ENCODE measurements at regions not wholly inside any gene's neighbourhood (a gene's known extent, or its start where the extent isn't known, plus 50 kb on each side); places are given as distances from the start of the nearest gene placed in this dataset.
"Not testable (repeated sequence)": the region's sequence is repeated elsewhere in the genome, so short reads cannot be mapped to it uniquely, and the experiment has no call there.

DNA sequence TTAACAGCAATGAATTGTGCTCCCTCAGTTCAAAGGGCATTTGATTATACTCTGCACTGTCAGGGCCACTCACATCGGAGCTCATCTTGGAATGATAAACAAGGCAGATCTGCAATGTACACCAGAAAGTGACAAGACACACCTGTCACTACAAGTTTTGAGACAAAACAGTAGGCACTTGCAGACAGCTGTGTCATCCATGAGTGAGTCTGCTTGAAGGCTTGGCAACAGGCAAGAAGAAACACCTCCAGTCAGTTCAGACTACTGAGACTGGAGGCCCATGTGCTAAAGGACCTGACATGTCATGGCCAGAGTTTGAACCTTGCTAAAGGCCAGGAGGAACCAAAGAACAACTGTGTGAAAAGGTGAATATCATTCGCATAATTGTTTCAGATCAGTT lies 354.5 kb downstream of the CEP170 start:
- FAIRE-seq = not testable (repeated sequence)

DNA sequence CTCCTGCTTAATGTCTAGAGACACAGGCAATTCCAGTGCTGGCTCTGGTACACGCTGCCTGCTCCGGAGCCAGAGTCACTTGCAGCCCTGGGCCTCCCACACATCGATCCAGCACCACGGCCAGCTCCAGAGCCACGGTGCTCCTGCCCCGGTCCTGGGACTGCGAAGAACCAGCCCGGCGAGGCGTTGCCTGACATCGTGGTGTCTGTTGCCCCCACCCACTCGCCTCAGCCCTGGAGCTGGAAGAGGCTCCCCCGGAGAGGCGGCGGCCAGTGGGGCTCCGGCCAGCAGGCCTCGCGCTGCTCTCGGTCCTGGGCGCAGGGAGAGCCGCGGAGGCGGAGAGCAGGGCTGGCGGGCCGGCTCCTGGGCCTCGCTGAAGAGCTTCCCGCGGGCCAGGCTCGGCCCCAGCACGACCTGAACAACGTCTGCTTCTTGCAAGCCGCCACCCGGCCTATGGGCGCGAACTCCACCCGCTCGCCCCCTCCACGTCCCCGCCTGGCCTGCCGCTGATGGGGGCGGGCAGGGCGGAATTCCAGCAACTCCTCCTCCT lies 364.8 kb downstream of the CEP170 start:
- no peak for FAIRE-seq

DNA sequence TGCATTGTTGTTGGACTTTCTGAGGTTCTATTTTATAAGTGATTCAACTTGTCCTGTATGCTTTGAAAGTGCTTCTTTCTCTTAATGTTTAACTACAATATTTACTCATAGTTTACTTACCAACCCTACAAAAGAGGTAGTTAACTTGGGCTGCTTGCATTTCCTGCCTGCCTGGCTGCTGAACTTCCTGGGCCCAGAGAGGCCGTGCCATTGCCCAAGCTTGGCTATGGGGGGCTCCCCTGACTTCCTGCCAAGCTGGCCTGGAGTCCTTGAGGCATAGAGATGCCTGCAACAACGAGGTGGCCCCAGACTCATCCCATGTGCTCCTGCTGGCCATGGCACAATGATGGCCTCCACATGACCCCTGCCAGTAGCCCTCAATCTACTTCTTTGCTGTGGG lies 361.6 kb upstream of the PLD5 start:
- no peak for FAIRE-seq

DNA sequence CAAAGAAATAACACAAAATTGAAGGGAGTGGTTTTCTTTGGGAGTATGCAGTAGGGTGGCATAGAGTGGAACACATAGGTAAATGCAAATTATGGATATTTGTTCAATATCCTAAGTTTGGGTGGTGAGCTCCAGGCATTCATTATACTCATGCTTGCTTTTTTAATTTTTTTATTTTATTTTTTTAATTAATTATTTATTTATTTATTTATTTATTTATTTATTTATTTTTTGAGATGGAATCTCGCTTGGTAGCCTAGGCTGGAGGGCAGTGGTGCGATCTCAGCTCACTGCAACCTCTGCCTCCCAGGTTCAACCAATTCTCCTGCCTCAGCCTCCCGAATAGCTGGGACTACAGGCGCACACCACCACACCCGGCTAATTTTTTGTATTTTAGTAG lies 355.5 kb upstream of the PLD5 start:
- not testable (repeated sequence) for FAIRE-seq

DNA sequence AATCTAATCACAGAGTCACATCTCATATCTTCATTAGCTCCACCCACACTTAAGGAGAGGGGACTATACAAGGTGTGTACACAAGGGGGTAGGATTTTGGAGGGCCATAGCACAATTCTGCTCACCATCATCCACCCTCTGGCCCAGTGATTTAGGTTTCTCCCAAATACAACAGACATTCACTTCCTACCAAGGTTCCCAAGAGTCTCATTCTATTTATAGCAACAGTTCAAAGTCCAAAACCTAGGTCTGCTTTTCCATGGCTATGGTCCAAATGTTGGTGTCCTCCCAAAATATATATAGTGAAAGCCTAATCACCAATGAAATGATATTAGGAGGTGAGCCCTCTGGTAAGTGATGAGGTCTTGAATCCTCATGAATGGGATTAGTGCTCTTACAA lies 353.2 kb upstream of the PLD5 start:
- no peak for FAIRE-seq

DNA sequence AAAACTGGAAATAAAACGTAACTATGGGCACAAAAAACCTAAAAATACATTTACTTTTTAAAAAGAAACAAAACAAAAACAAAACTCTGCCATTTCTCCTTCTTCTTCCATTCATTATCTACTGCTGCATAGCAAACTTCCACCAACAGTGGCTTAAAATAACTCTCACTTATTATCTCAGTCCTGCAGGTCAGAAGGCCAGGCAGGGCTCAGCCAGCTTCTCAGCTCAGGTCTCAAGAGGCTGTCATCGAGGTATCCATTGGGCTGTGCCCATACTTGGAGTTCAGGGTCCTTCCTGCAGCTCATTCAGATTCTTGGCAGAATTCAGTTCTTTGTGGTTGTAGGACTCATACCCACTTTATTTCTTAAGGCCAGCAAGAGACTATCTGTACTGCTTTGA lies 352.7 kb upstream of the PLD5 start:
- no peak for FAIRE-seq

DNA sequence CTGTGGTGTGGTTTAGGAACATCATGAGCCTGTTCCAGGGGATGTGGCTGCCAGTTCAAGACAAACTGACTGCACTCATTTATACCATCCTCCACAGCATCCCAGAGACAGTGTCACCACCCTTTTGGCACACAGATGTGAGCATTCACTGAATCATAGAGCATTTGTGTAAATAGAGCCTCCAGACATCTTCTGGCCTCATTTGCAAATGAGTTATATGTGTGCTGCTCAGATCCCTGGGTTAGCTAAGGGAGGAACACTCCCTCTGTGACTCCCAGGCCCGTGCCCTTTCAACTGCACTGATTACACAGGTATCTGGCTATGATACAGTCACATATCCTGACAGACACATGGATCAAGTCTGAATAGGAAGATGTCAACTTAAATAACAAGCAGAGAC lies 351.5 kb upstream of the PLD5 start:
- no peak for FAIRE-seq

DNA sequence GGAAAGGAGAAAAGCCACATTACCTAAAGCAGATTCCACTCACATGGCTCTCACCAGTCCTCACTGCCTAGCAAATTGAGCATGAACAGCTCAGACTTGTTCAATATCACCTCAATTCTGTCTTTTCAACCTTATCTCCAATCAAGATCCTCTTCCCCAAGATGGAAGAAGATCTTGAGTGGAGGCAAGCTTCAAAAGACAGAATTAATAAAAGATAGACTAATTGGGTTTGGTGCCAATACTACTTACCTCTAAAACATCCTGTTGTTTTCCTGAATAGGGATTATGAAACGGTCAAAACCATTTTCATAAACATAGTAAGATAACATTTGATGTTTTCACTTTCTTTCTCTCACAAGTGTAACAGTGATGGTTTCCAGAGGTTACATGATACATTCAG lies 349.2 kb upstream of the PLD5 start:
- no peak for FAIRE-seq

DNA sequence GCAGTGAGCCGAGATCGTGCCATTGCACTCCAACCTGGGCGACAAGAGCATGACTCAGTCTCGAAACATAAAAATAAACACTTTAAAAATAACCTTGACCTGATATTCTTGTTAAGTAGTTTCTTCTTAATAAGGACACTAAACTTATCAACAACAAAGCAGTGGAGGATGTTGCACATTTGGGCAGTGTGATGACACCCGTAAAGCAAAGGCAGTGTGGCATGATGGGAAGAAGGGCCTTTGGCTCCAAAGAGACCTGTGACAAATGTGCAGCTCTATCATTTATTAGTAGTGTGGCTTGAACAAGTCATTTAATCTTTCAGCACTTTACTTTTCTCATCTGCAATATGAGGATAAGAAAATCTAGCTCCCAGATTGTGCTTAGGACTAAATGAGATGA lies 348.0 kb upstream of the PLD5 start:
- FAIRE-seq = no peak

DNA sequence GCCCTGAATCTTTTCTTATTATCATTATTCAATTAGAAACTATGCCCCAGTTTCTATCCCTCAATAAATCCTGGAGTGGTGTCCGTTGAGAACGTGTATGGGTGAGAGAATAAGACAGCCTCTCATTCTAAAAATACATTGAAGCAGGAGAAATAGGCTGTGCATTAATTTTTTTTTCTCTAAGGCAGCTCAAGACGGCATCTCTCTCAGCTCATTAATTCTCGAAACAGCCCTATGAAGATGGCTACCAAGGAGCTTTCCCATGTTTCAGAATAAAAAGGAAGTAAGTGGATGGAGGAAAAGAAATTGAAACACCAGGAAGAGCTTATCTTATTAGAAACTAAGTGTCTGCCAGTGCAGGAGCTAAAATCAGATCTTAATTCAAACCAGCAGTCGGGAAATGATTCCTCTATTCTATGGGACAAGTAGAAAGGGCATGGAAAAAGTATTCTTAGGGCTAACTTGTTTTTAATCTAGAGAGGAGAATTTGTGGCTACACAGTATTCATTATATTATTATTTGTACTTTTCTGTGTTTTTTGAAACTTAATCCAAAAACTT lies 347.1 kb upstream of the PLD5 start:
- no peak for FAIRE-seq

DNA sequence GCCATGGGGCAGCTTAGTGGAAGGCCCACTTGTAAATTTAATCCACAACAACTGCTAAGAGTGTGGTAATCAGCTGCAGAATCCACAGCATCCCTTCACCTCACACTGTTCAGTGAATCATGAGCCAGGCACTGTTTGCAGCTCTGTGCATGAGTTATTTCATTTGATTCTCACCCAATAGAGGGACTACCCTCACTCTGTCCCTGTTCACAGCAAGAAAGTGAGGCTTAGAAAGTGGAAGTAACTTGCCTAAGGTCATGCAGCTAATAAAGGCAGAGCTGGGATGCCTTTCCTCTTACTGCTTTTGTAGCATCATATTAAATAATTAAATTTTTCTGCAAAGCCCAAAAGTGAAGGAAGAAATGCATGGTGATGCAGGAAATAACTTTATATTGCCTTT lies 346.5 kb upstream of the PLD5 start:
- FAIRE-seq = no peak

DNA sequence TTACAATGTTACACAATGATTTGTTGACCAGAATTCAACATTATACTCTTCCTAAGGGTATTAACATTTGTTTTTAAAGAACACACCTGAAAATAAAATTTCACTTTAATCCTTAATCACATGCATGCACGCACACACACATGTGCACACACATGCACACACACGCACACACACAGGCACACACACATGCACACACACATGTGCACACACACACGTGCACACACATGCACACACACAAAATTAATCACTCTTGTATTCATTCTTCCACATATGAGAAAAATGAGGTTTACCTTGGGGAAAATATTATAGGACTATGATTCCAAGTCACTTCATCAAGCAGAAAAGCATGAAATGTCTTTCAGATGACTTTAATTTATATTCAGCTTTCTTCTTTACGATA lies 331.8 kb upstream of the PLD5 start:
- FAIRE-seq = no peak

DNA sequence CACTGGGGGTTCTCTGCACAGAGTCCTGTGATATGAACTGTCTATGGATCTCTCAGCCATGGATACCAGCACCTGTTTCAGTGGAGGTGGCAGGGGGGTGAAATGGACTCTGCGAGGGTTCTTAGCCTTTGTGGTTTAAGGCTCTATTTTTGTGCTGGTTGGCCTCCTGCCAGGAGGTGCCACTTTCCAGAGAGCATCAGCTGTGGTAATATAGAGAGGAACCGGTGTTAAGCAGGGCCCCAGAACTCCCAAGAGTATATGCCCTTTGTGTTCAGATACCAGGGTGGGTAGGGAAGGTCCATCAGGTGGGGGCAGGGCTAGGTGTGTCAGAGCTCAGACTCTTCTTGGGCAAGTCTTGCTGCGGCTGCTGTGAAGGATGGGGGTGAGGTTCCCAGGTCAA lies 330.0 kb upstream of the PLD5 start:
- FAIRE-seq = no peak

DNA sequence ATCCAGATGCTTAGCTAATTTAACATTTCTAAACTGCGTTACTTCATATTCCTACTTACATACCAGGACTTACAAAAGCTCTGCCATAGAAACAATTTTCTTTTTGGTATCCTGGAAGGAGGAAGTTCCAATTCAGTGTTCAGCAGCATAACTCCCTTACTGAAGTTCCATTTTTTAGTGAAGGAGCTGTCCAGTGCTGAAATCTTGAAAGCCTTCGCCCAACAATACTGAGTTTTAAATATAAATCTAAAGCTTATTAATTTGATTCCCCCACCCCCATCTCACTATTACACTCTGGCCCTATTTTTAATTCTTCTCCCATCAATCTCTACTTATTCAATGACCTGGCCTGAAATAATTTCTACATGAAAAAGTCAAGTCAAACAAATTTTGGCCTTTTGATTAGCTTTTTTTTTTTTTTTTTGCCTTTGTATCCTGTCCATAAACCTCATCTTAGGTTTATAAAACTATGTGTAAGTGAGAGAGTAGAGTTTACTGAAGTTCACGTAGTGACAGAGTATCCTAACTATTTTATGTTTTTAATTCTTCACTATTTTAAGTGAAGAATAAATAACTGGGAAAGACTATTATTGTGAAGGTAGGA lies 323.0 kb upstream of the PLD5 start:
- FAIRE-seq = no peak

DNA sequence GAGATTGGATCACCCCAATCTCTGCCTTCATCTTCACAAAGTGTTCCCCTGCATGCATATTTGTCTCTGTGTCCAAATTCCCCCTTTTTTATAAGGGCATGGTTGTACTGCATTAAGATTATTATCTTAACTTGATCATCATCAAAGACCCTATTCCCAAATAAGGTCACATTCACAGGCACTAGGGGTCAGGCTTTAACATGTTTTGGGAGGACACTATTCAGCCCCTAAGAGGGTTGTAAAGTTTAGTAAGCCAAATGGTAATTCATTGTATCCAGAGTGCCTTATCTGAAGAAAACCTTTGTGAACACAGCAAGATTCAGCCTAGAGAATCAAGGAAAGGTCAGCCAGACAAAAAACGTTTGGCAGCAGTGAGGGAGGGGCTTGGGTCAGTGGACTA lies 317.6 kb upstream of the PLD5 start:
- FAIRE-seq = no peak

DNA sequence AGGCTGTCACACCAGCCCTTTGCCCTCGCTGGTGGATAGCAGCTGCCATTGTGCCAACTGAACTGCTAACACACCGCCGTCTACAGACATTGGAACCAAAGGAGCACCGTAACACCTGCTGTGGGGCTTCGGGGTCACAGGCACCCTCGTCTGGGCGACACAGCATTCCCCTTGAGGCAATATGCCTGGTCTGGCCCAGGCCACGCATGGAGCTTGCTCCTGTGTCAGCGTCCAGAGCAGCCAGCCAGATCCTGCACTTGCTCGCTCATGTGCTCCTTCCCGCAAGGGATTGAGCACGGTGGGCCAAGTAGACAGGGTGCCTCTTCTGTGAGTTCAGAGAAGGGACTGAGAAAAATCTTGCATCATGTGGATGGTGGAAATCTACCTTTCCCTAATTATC lies 314.6 kb upstream of the PLD5 start:
- FAIRE-seq = no peak

DNA sequence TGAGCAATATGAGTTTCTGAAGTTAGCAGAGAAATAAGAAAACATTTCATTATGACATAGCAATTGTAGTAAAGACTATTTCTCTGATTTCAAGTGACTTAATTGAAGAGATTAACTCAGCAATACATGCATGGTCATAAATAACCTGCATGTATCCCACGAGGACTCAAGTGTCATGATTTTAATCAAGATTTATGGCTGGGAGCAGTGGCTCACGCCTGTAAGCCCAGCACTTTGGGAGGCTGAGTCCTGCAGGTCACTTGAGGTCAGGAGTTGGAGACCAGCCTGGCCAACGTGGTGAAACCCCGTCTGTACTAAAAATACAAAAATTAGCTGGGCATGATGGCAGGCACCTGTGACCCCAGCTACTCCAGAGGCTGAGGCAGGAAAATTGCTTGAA lies 311.9 kb upstream of the PLD5 start:
- FAIRE-seq = no peak

DNA sequence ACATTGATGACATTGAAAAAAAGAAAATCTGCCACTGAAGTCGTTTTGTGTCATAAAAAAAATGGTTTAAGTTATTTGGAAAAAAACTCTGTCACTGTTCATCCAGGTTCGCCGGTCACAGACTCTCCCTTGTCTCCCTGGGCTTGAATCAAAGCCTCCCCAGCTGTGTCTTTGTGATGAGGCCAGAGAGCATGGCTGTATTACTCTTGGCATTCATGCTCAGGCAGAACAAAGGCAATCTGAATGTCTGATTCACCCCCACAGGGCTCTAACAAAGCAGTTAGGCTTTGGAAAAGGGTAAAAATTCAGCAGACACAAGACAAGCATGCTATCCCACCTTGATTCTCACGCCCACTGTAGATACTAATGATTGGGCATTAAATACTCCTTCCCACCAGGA lies 304.3 kb upstream of the PLD5 start:
- no peak for FAIRE-seq

DNA sequence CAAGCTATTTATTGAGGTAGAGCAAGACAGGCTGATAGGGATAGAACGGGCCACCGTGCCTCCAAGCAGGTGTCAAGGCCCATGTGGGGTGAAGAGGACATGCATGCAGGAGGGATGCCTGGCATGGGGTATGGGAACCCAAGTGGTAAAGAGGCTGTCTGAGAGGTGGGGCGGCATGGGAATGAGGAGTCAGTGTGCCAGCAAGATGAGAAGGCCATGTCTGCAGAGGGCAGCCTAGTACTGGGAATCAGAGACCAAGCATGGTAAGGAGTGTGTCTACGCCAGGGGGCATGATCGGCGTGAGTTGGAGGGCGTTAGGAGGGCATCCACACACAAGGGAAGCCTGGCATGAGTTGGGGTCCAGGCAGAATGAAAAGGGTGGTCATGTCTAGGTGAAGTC lies 303.7 kb upstream of the PLD5 start:
- FAIRE-seq = no peak

DNA sequence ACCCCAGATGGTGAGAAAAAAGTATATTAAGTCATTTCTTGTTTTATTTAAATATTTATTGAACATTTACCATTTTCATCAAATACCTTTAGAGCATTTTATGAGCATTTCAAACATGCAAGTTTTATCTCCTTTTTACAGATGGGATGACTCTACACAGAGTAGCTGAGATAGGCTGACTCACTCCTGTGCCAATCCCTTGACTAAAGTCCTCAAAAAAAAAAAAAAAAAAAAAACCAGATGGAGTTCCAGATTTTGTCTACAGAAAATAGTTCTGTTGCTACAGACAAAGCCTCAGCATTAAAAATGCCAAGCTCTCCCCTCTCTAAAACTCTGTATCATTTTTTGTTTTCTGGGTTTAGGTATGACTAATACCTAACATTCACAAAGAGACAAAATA lies 303.0 kb upstream of the PLD5 start:
- no peak for FAIRE-seq

DNA sequence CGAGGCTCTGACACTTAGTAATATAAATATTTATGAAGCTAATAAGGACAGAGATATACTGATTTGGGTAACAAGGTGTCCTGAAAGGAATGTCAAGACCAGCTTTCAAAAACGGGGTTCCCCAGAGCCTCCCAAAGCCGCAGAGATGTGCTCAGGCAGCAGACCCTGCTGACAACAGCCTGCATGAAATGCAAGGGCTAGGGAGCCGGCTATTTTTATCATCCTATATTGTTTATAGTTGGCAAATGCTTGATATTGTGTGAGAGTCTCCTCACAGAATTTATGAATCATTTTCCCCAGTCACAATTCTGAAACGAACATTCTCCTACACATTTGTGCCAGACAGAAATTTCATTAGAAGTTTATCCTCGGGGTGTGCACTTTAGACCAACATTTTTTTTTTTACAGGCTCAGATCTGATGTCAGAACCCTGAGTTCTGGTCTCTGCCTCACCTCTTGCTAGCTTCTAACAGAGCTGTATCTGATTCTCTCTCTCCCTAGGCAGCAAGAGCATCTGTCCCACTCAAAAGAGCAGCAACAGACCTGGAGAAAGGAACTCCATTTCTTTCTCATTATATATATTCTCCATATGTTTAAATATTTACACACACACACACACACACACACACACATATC lies 302.3 kb upstream of the PLD5 start:
- no peak for FAIRE-seq

DNA sequence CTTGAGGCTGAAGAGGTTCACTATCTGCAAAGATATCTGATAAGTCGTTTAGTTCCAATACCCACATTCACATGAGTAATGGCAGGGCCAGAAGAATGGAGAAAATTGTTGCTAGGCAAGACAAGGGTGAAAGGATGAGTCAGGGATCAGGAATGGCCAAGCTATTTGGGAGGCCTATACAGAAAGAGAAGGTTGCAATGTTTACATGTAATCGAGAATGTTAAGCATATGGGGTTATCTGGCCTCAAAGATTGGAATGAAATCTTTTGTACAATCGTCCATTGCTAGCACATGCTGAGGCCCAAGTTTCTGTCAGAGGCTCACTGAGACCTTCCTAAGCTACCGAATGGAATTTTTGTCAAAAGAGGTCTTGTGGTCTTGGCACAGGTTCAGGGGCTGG lies 299.9 kb upstream of the PLD5 start:
- FAIRE-seq = no peak

DNA sequence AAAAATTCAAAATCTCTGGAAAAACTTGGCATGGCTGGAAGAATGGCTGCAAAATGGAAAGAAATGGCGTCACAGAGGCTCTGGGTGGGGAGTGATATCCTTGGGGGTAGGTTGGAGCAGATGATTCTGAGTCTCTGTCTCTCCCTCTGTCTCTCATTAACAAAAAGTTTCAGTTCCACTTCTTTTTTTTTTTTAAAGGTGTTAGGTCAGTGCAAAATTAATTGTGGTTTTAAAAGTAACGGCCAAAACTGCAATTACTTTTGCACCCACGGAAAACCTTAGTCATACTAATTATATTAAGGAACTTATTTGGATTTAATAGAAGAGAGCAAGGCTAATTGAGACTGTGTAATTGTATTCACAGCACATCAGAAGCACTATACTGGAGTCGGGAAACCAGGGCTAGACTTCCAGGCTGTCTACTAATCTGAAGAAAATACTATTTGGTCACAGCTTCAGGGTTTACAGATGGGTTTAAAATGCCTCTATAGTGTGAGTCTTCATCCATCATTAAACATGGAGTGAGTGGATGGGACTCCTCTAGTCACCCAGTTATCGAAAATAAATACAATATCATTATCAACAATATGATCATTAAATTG lies 289.1 kb upstream of the PLD5 start:
- FAIRE-seq = no peak

DNA sequence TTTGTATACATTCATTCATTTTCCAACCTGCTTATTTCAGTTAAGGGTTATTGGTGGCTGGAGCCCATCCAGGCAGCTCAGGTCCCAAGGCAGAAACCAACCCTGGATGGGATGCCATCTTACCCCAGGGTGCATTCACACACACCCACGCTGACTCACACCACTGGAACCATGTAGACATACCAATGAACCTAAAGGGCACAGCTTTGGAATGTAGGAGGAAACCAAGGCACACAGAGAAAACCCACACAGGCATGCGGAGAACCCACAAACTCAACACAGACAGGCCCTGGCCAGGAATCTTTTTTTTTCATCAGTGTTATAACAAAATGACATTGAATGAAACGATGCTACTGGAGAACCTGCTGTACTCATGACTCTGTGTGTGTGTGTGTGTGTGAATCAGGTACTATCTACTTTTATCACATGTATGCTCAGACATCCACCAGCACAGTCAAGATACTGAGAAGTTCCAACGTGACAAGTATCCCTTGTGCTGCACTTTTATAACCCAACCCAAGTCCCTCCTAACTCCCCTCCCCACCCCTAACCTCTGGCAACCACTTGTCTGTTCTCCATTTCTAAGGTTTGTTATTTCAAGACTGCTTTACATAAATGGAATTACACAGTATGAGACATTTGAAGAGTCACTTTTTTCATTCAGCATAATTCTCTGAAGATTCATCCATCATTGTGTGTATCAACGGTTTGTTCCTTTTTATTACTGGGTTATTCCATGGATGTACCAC lies 286.8 kb upstream of the PLD5 start:
- FAIRE-seq = no peak

Measured in TTC549 (cell line).